Right lobe of liver (tissue), 4 donors: ENCODE measurements at regions not wholly inside any gene's neighbourhood (a gene's known extent, or its start where the extent isn't known, plus 50 kb on each side); places are given as distances from the start of the nearest gene placed in this dataset.
"Not testable (repeated sequence)": the region's sequence is repeated elsewhere in the genome, so short reads cannot be mapped to it uniquely, and the experiment has no call there.

Source experiments
- POLR2A ChIP-seq: fragments of 450-650 bp; IDR thresholded peaks from one replicate; pipeline ENCODE4 v1.6.1; 2017; ENCODE audit warnings: antibody characterized with exemption, mild to moderate bottlenecking
- TF ChIP-seq, protein P1 (sequence below), 4 donors: fragments of 200-600 bp in 3 of 4; fragments of 450-650 bp in 1 of 4; IDR thresholded peaks; one replicate each; pipeline versions ENCODE4 v1.5.1 to v1.8.0; 2016 to 2022; ENCODE audit warnings: antibody characterized with exemption in 4 of 4, mild to moderate bottlenecking in 2 of 4
- donor health status: DM: no; HTN: no; CAD: no.
- donor health status: DM: no; HTN: no; CAD: no.
- donor health status: DM: no; HTN: yes; CAD: no.

DNA sequence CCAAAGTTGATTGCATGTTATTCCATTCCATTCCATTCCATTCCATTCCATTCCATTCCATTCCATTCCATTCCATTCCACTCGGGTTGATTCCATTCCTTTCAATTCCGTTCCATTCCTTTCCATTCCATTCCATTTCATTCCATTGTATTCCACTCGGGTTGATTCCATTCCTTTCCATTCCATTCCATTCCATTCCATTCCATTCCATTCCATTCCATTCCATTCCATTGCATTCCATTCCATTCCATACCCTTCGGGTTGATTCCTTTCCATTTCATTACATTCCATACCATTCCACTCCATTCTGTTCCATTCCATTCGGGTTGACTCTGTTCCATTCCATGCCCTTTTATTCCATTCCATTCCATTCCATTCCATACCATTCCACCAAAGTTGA lies 140.8 kb downstream of the CWH43 start:
- not testable (repeated sequence) for TF ChIP-seq POLR2A
- TF ChIP-seq, protein P1, sequence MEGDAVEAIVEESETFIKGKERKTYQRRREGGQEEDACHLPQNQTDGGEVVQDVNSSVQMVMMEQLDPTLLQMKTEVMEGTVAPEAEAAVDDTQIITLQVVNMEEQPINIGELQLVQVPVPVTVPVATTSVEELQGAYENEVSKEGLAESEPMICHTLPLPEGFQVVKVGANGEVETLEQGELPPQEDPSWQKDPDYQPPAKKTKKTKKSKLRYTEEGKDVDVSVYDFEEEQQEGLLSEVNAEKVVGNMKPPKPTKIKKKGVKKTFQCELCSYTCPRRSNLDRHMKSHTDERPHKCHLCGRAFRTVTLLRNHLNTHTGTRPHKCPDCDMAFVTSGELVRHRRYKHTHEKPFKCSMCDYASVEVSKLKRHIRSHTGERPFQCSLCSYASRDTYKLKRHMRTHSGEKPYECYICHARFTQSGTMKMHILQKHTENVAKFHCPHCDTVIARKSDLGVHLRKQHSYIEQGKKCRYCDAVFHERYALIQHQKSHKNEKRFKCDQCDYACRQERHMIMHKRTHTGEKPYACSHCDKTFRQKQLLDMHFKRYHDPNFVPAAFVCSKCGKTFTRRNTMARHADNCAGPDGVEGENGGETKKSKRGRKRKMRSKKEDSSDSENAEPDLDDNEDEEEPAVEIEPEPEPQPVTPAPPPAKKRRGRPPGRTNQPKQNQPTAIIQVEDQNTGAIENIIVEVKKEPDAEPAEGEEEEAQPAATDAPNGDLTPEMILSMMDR (IDR thresholded peaks at IDR 0.05), result not testable (repeated sequence)
